ENCODE measurements at regions not wholly inside any gene's neighbourhood (a gene's known extent, or its start where the extent isn't known, plus 50 kb on each side); places are given as distances from the start of the nearest gene placed in this dataset.
"Not testable (repeated sequence)": the region's sequence is repeated elsewhere in the genome, so short reads cannot be mapped to it uniquely, and the experiment has no call there.

- not testable (repeated sequence) for TF ChIP-seq EZH2phosphoT487 (IDR thresholded peaks at IDR 0.05; ENCODE audit: insufficient read depth, low read depth); EZH2 (IDR thresholded peaks at IDR 0.05; ENCODE audit: insufficient read depth, poor library complexity, severe bottlenecking)
These were observed 102.6 kb downstream of the C17orf67 start for GRCh38 chr17:56731096-56731495.
